Lower leg skin (tissue), 4 donors: ENCODE measurements at regions not wholly inside any gene's neighbourhood (a gene's known extent, or its start where the extent isn't known, plus 50 kb on each side); places are given as distances from the start of the nearest gene placed in this dataset.

ENCODE experiments used
- DNase-seq, 2 donors: peaks; one replicate each; pipeline ENCODE4 v3.0.0-alpha.2; 2019; ENCODE audit warnings: low spot score in 2 of 2
- H3K4me3 ChIP-seq: fragments of 200-600 bp; sonication (generic); 2 replicates; pipeline ENCODE4 v1.5.1; 2017; ENCODE audit warnings: mild to moderate bottlenecking, low read depth; ENCODE audit not compliant: poor library complexity, severe bottlenecking
- CTCF ChIP-seq, 3 donors: fragments of 450-650 bp; IDR thresholded peaks; one replicate each; pipeline ENCODE4 v1.5.1; 2016; ENCODE audit warnings: antibody characterized with exemption in 3 of 3, mild to moderate bottlenecking in 3 of 3, moderate library complexity in 2 of 3
- POLR2A ChIP-seq, 2 donors: fragments of 450-650 bp; IDR thresholded peaks; one replicate each; pipeline ENCODE4 v1.6.1; 2016 to 2017; ENCODE audit warnings: antibody characterized with exemption in 2 of 2, mild to moderate bottlenecking in 1 of 2, moderate library complexity in 1 of 2
- WGBS, 2 donors: methylation state at CpG; one replicate each; pipeline ENCODE4 v1.1.5; 2018; 5-methylcytosine and 5-hydroxymethylcytosine counted together
- intact Hi-C: fragments of 100-400 bp; cut with DNase I; formaldehyde crosslinking; loops from one replicate; pipeline ENCODE4 v1.15.0; 2023; ENCODE audit warnings: low total_unique reads

DNA sequence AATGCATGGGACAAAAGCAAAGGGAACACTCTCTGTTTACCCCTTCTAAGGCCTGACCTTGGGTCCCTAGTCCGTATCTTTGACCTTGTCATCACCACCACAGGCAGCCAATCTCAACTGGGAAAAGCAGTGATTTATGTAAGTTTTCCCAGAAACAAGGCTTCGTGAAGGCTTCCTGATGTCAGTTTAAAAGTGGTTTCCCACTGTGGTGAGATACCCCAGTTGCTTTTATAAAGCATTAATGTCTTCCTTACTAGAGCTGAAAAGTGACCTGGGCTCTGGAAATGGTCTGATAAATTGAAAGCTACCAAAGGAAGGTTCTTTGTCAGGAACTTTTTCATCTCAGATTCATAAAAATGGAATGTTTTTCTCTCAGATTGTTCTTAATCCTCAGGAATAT, 536.4 kb upstream of the PTBP2 start:
- H3K4me3 ChIP-seq = no peak overlapping the region
- TF ChIP-seq CTCF (IDR thresholded peaks at IDR 0.05) = no peak
- no peak for TF ChIP-seq POLR2A (IDR thresholded peaks at IDR 0.05)
- DNase-seq = no peak
- 74 to 91% methylated on average over 2 of the region's 2 CpGs for WGBS, 2 donors
- intact Hi-C loops = no loop called here

DNA sequence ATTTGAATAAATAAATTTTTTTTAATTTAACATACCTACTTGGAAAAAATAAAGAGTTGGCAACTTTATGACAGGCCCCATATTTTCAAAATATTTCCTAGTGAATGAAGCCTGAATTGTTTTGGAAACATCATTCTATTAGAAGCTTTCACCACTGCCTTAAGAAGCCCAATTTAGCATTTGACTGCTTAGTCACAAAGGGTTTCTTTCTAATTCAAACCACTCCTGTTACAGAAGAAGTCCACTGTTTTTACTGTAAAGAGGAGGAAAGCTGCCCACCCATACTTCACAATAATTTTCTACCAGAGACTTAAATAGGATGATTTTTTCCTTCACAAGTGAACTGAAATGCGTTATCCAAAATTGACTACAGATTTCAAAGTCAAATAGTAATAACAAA, 534.6 kb upstream of the PTBP2 start:
- intact Hi-C loops = no loop called here
- 50 to 52% methylated on average over 1 of the region's 1 CpG for WGBS, 2 donors
- H3K4me3 ChIP-seq = no peak overlapping the region
- no peak for DNase-seq
- TF ChIP-seq CTCF (IDR thresholded peaks at IDR 0.05) (no peak), POLR2A (IDR thresholded peaks at IDR 0.05) (no peak)

- DNase-seq = no peak
- 40 to 47% methylated on average over 2 of the region's 2 CpGs for WGBS, 2 donors
- no peak overlapping the region for H3K4me3 ChIP-seq
- intact Hi-C loops = no loop called here
- TF ChIP-seq POLR2A (IDR thresholded peaks at IDR 0.05) (no peak), CTCF (IDR thresholded peaks at IDR 0.05) (no peak)
Observed at GRCh38 chr1:96191165-96191564, 530.4 kb upstream of the PTBP2 start.

GRCh38 chr1:96206451-96206850, 515.1 kb upstream of the PTBP2 start:
- no peak overlapping the region for H3K4me3 ChIP-seq
- WGBS, 2 donors = 47 to 71% methylated on average over 2 of the region's 2 CpGs
- no peak for TF ChIP-seq POLR2A (IDR thresholded peaks at IDR 0.05)
- TF ChIP-seq CTCF (IDR thresholded peaks at IDR 0.05) = no peak
- intact Hi-C loops = no loop called here
- DNase-seq = no peak

- TF ChIP-seq POLR2A (IDR thresholded peaks at IDR 0.05) = no peak
- no peak for TF ChIP-seq CTCF (IDR thresholded peaks at IDR 0.05)
- no peak for DNase-seq
- WGBS, 2 donors = 84 to 89% methylated on average over 2 of the region's 2 CpGs
- intact Hi-C loops = no loop called here
- no peak overlapping the region for H3K4me3 ChIP-seq
Observed at GRCh38 chr1:96207936-96208335, 513.6 kb upstream of the PTBP2 start.

DNA sequence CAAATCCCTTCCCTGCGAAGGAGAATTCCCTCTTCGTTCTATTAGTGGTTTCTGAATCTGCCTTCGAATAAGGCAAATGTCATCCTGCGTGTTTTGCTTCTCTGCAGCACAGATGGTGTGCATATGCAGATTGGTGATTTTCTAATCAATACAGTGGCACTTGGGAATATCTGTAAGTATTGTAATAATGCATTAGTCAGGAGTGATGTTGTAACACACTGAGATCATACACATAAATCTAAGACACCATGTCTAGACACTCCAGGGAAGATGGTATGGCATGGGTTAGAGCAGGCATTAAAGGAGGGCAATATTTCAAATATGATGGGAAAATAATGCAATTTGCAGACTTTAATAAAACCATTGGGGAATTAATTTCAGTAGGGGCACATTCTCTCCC, 513.2 kb upstream of the PTBP2 start:
- TF ChIP-seq POLR2A (IDR thresholded peaks at IDR 0.05) (no peak), CTCF (IDR thresholded peaks at IDR 0.05) (no peak)
- H3K4me3 ChIP-seq = no peak overlapping the region
- 85 to 88% methylated on average over 4 of the region's 4 CpGs for WGBS, 2 donors
- intact Hi-C loops = no loop called here
- no peak for DNase-seq
